VCaP (cell line): ENCODE measurements at regions not wholly inside any gene's neighbourhood (a gene's known extent, or its start where the extent isn't known, plus 50 kb on each side); places are given as distances from the start of the nearest gene placed in this dataset.

ENCODE experiments used
- H3K27ac ChIP-seq: fragments of 450-650 bp; 2 replicates; pipeline ENCODE4 v1.5.1; 2017
- CTCF ChIP-seq: fragments of 450-650 bp; conservative IDR thresholded peaks from 2 replicates; pipeline ENCODE4 v1.5.1; 2017; ENCODE audit warnings: mild to moderate bottlenecking, moderate library complexity

GRCh38 chr4:181860668-181861067 lies 382.5 kb upstream of the TENM3 start:
- no peak for TF ChIP-seq CTCF
- H3K27ac ChIP-seq: no peak overlapping the region

- no peak for TF ChIP-seq CTCF
- H3K27ac ChIP-seq: no peak overlapping the region
Measured at GRCh38 chr4:181863856-181864255, 379.3 kb upstream of the TENM3 start.

- H3K27ac ChIP-seq: no peak overlapping the region
- no peak for TF ChIP-seq CTCF
Measured at GRCh38 chr4:181870326-181870725, 372.9 kb upstream of the TENM3 start.

GRCh38 chr4:181874602-181875001 lies 368.6 kb upstream of the TENM3 start:
- no peak for TF ChIP-seq CTCF
- no peak overlapping the region for H3K27ac ChIP-seq

GRCh38 chr4:181877329-181877848 lies 365.8 kb upstream of the TENM3 start:
- TF ChIP-seq CTCF: no peak
- no peak overlapping the region for H3K27ac ChIP-seq

GRCh38 chr4:181890031-181890430 lies 353.2 kb upstream of the TENM3 start:
- no peak overlapping the region for H3K27ac ChIP-seq
- TF ChIP-seq CTCF: no peak

GRCh38 chr4:181890911-181891310 lies 352.3 kb upstream of the TENM3 start:
- no peak for TF ChIP-seq CTCF

More at GRCh38 chr4:181890911-181891310, 352.3 kb upstream of the TENM3 start:
- H3K27ac ChIP-seq: no peak overlapping the region
